ENCODE measurements at regions not wholly inside any gene's neighbourhood (a gene's known extent, or its start where the extent isn't known, plus 50 kb on each side); places are given as distances from the start of the nearest gene placed in this dataset.
"Not testable (repeated sequence)": the region's sequence is repeated elsewhere in the genome, so short reads cannot be mapped to it uniquely, and the experiment has no call there.

DNA sequence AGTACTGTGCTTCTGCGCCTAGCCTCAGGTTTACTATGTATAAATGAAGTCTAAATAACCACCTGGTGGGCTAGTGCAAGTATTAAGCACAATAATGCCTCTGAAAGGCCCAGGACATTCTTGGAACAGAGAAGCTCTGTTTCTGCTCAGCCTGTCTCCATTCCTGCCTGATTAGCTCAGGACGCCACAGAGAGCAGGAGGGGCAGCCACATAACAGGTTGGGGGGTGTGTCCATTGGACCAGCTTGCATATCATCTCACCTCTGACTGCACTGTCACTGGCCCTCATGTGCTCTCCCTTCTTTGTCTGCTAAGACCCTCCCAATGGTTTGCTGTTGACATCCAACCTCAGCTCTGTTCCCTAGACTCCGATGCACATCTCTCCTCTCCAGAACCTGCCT is 52.8 kb upstream of the IKZF1 start:
- FAIRE-seq (no peak), DNase-seq (no peak)
- intact Hi-C loops (cut with DNase I), result no loop called here
- Histone ChIP-seq H3K9me3 (ENCODE audit: control insufficient read depth in 2 of 3, insufficient read depth in 1 of 3, low read length in 3 of 3) (peaks cover 0 to 2% (median 0%) of the 10 kb centered on the region in 3 donors), H3K36me3 (ENCODE audit: control insufficient read depth in 2 of 3, insufficient read depth in 3 of 3, low read length in 3 of 3) (no peaks in the 10 kb centered on the region), H3K27me3 (ENCODE audit: control insufficient read depth, insufficient read depth, low read length) (no peaks in the 10 kb centered on the region), H3K4me1 (ENCODE audit: control insufficient read depth in 2 of 3, insufficient read depth in 2 of 3, low read depth in 1 of 3, low read length in 3 of 3) (no peaks in the 10 kb centered on the region), H3K27ac (ENCODE audit: low read depth in 2 of 2, low read length in 2 of 2) (no peak overlapping the region), H3K4me3 (ENCODE audit: low read length in 3 of 3) (no peak overlapping the region), H3K9ac (ENCODE audit: low read length in 3 of 3) (no peak overlapping the region)
- TF ChIP-seq, protein P1, sequence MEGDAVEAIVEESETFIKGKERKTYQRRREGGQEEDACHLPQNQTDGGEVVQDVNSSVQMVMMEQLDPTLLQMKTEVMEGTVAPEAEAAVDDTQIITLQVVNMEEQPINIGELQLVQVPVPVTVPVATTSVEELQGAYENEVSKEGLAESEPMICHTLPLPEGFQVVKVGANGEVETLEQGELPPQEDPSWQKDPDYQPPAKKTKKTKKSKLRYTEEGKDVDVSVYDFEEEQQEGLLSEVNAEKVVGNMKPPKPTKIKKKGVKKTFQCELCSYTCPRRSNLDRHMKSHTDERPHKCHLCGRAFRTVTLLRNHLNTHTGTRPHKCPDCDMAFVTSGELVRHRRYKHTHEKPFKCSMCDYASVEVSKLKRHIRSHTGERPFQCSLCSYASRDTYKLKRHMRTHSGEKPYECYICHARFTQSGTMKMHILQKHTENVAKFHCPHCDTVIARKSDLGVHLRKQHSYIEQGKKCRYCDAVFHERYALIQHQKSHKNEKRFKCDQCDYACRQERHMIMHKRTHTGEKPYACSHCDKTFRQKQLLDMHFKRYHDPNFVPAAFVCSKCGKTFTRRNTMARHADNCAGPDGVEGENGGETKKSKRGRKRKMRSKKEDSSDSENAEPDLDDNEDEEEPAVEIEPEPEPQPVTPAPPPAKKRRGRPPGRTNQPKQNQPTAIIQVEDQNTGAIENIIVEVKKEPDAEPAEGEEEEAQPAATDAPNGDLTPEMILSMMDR (IDR thresholded peaks at IDR 0.05; ENCODE audit: borderline replicate concordance, extremely low read depth, insufficient read depth), result no peak

DNA sequence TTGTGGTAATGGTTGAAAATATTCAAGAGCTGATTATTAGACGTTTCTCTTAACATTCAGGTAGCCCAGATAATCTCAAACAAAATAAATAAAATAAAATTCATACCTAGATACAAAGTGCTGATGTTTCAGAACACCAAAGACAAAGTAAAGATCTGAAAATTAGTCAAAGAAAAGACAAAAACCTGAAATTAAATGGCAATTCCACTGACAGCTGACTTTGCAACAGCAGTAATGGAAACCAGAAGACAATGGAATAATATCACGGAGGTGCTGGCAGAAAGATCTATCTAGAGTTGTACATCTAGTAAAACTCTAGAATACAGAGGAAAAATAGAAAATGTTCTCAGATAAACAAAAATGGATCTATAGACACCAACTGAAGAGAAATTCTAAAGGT is 58.0 kb upstream of the IKZF1 start:
- intact Hi-C loops (cut with DNase I), result no loop called here

DNA sequence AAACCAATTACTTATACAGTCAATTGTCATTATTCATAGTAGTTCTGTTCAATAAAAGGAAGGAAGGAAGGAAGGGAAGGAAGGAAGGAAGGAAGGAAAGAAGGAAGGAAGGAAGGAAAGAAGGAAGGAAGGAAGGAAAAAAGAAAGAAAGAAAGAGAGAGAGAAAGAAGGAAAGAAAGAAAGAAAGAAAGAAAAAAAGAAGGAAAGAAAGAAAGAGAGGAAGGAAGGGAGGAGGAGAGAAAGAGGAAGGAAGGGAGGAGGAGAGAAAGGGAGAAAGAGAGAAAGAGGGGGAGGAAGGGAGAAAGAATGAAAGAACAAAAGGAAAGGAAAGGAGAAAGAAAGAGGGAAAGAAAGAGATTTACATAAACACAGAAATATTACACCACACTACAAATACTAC is 62.4 kb upstream of the IKZF1 start:
- H3K27ac ChIP-seq (ENCODE audit: low read depth in 2 of 2, low read length in 2 of 2); intact Hi-C loops (cut with DNase I); H3K27me3 ChIP-seq (ENCODE audit: control insufficient read depth, insufficient read depth, low read length); DNase-seq; H3K9ac ChIP-seq (ENCODE audit: low read length in 3 of 3); FAIRE-seq; H3K36me3 ChIP-seq (ENCODE audit: control insufficient read depth in 2 of 3, insufficient read depth in 3 of 3, low read length in 3 of 3); H3K4me3 ChIP-seq (ENCODE audit: low read length in 3 of 3); H3K4me1 ChIP-seq (ENCODE audit: control insufficient read depth in 2 of 3, insufficient read depth in 2 of 3, low read depth in 1 of 3, low read length in 3 of 3): not testable (repeated sequence)
- peaks cover 0 to 11% (median 0%) of the 10 kb centered on the region in 3 donors for H3K9me3 ChIP-seq (ENCODE audit: control insufficient read depth in 2 of 3, insufficient read depth in 1 of 3, low read length in 3 of 3)

More for the DNA sequence above, 58.0 kb upstream of the IKZF1 start:
- no peak for FAIRE-seq
- TF ChIP-seq, protein P1 (IDR thresholded peaks at IDR 0.05; ENCODE audit: borderline replicate concordance, extremely low read depth, insufficient read depth), result no peak
- Histone ChIP-seq H3K27me3 (ENCODE audit: control insufficient read depth, insufficient read depth, low read length) (no peaks in the 10 kb centered on the region), H3K27ac (ENCODE audit: low read depth in 2 of 2, low read length in 2 of 2) (no peak overlapping the region), H3K9me3 (ENCODE audit: control insufficient read depth in 2 of 3, insufficient read depth in 1 of 3, low read length in 3 of 3) (peaks cover 0 to 5% (median 2%) of the 10 kb centered on the region in 3 donors), H3K4me3 (ENCODE audit: low read length in 3 of 3) (no peak overlapping the region), H3K9ac (ENCODE audit: low read length in 3 of 3) (no peak overlapping the region), H3K36me3 (ENCODE audit: control insufficient read depth in 2 of 3, insufficient read depth in 3 of 3, low read length in 3 of 3) (no peaks in the 10 kb centered on the region), H3K4me1 (ENCODE audit: control insufficient read depth in 2 of 3, insufficient read depth in 2 of 3, low read depth in 1 of 3, low read length in 3 of 3) (no peaks in the 10 kb centered on the region)
- no peak for DNase-seq

DNA sequence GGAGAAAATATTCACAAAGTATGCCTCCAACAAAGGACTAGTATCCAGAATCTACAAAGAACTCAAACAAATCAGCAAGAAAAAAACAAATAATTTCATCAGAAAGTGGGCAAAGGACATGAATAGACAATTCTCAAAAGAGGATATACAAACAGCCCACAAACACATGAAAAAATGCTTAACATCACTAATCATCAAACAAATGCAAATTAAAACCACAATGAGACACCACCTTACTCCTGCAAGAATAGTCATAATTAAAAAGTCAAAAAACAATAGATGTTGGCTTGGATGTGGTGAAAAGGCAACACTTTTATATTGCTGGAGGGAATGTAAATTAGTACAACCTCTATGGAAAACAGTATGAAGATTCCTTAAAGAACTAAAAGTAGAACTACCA is 63.8 kb upstream of the IKZF1 start:
- H3K36me3 ChIP-seq (ENCODE audit: control insufficient read depth in 2 of 3, insufficient read depth in 3 of 3, low read length in 3 of 3); H3K27ac ChIP-seq (ENCODE audit: low read depth in 2 of 2, low read length in 2 of 2); intact Hi-C loops (cut with DNase I); H3K9ac ChIP-seq (ENCODE audit: low read length in 3 of 3); FAIRE-seq; H3K27me3 ChIP-seq (ENCODE audit: control insufficient read depth, insufficient read depth, low read length); H3K4me1 ChIP-seq (ENCODE audit: control insufficient read depth in 2 of 3, insufficient read depth in 2 of 3, low read depth in 1 of 3, low read length in 3 of 3); H3K9me3 ChIP-seq (ENCODE audit: control insufficient read depth in 2 of 3, insufficient read depth in 1 of 3, low read length in 3 of 3); H3K4me3 ChIP-seq (ENCODE audit: low read length in 3 of 3); DNase-seq: not testable (repeated sequence)

DNA sequence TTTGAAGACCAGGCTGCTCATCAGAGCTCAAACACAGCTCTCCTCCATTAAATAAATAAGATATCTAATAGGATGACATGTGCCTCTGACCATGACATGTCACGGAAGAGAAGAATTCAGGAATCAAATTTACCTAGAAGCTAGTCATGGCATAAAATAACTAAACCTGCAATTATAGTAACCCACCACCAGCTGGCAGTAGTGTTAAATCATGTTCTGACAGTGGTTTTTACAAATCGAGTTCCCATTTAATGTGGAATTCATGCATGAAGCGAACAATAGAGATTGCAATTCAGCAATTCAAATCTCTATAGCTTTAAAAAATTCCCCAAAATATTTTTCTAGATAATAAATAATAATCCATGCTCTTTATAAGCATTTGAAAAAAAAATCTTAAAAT is 74.6 kb upstream of the IKZF1 start:
- Histone ChIP-seq H3K4me1 (ENCODE audit: control insufficient read depth in 2 of 3, insufficient read depth in 2 of 3, low read depth in 1 of 3, low read length in 3 of 3) (no peaks in the 10 kb centered on the region), H3K27me3 (ENCODE audit: control insufficient read depth, insufficient read depth, low read length) (no peaks in the 10 kb centered on the region), H3K27ac (ENCODE audit: low read depth in 2 of 2, low read length in 2 of 2) (no peak overlapping the region), H3K4me3 (ENCODE audit: low read length in 3 of 3) (no peak overlapping the region), H3K9me3 (ENCODE audit: control insufficient read depth in 2 of 3, insufficient read depth in 1 of 3, low read length in 3 of 3) (peaks cover 0 to 10% (median 0%) of the 10 kb centered on the region in 3 donors), H3K36me3 (ENCODE audit: control insufficient read depth in 2 of 3, insufficient read depth in 3 of 3, low read length in 3 of 3) (no peaks in the 10 kb centered on the region), H3K9ac (ENCODE audit: low read length in 3 of 3) (no peak overlapping the region)
- FAIRE-seq (no peak), DNase-seq (no peak)
- TF ChIP-seq, protein P1 (IDR thresholded peaks at IDR 0.05; ENCODE audit: borderline replicate concordance, extremely low read depth, insufficient read depth), result no peak
- intact Hi-C loops (cut with DNase I), result no loop called here

Data from kidney (tissue), 13 donors.